OCI-LY3 (cell line): ENCODE measurements at regions not wholly inside any gene's neighbourhood (a gene's known extent, or its start where the extent isn't known, plus 50 kb on each side); places are given as distances from the start of the nearest gene placed in this dataset.

Experiments
- EZH2phosphoT487 ChIP-seq: fragments of 200-600 bp; shearing (Covaris generic); IDR thresholded peaks from 2 replicates; pipeline ENCODE4 v1.6.1; 2018; ENCODE audit warnings: antibody characterized with exemption, mixed run types, low read depth
- TF ChIP-seq, protein P1 (sequence below): fragments of 200-600, 300-600 bp; sonication (generic); IDR thresholded peaks from 2 replicates; pipeline ENCODE4 v1.5.1; 2014; ENCODE audit warnings: antibody characterized with exemption, low read length, low read depth

DNA sequence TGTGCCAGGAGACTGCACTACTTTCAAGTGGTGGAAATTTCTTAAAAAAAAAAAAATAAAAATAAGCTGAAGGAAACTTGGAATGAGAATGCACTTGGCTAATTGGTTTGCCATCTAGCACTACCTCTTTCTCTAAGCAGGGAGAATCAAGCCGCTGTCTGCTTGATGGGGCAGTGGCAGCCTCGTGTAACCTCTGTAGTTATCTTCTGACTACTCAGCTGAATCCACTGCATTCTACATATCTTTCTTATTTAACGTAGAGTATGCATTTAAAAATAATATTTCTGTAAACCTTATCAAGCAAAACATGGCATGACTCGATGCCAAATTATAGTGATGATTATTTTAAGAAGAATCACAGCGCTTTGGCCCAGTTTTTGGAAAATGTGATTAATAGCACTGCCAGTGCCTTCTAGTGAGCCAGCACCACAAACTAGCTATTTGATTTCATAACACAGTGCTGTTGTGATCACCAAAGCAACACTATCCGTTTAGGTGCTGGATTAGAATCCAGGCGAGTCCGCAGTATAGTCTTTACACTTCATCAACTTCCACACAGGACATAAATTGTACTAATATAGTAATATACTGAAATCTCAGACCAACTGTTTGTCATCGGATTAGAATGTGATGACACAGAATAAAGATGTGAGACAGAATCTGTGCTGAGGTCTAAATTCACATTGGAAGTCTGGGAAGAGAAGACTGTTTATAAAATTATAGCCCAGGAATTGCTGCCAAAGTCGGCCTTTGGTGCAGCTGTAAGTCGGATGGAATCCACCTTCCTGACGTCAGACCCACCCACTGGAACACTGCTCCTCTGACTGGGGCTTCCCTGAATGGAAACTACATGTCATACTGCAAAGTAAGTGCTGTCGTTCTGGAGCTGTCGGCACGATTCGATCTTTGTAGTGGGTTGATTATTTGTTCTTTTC, 136.5 kb upstream of the ETAA1 start:
- TF ChIP-seq, protein P1, sequence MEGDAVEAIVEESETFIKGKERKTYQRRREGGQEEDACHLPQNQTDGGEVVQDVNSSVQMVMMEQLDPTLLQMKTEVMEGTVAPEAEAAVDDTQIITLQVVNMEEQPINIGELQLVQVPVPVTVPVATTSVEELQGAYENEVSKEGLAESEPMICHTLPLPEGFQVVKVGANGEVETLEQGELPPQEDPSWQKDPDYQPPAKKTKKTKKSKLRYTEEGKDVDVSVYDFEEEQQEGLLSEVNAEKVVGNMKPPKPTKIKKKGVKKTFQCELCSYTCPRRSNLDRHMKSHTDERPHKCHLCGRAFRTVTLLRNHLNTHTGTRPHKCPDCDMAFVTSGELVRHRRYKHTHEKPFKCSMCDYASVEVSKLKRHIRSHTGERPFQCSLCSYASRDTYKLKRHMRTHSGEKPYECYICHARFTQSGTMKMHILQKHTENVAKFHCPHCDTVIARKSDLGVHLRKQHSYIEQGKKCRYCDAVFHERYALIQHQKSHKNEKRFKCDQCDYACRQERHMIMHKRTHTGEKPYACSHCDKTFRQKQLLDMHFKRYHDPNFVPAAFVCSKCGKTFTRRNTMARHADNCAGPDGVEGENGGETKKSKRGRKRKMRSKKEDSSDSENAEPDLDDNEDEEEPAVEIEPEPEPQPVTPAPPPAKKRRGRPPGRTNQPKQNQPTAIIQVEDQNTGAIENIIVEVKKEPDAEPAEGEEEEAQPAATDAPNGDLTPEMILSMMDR = no peak
- TF ChIP-seq EZH2phosphoT487 = no peak
